Colonic mucosa (tissue), 4 donors: ENCODE measurements at regions not wholly inside any gene's neighbourhood (a gene's known extent, or its start where the extent isn't known, plus 50 kb on each side); places are given as distances from the start of the nearest gene placed in this dataset.

Experiments
- DNase-seq: peaks from one replicate; pipeline ENCODE4 v3.0.0-alpha.2; 2020
- H3K27ac ChIP-seq: fragments of 200-600 bp; one replicate; pipeline ENCODE4 v1.8.0; 2021
- H3K27me3 ChIP-seq: fragments of 200-600 bp; one replicate; pipeline ENCODE4 v1.8.0; 2021
- H3K36me3 ChIP-seq: fragments of 200-600 bp; one replicate; pipeline ENCODE4 v1.8.0; 2021
- H3K4me1 ChIP-seq: fragments of 200-600 bp; one replicate; pipeline ENCODE4 v1.8.0; 2021; ENCODE audit warnings: mild to moderate bottlenecking
- H3K4me3 ChIP-seq: fragments of 200-600 bp; one replicate; pipeline ENCODE4 v1.8.0; 2021
- H3K9ac ChIP-seq, 2 donors: one replicate each; pipeline ENCODE4 v1.7.0; 2013; ENCODE audit warnings: control low read depth in 2 of 2, low read depth in 2 of 2, low read length in 2 of 2
- H3K9me3 ChIP-seq: fragments of 200-600 bp; one replicate; pipeline ENCODE4 v1.8.0; 2021
- CTCF ChIP-seq: fragments of 200-600 bp; IDR thresholded peaks from one replicate; pipeline ENCODE4 v1.8.0; 2022; ENCODE audit warnings: antibody characterized with exemption, mild to moderate bottlenecking
- intact Hi-C: fragments of 100-400 bp; cut with DNase I; formaldehyde crosslinking; loops from one replicate; pipeline ENCODE4 v1.14.1; 2022
- donor health status: healthy.
- donor health status: DM: no; HTN: no; CAD: no.
- donor health status: DM: no; HTN: no; CAD: no.

GRCh38 chr7:12970626-12971025, 283.2 kb downstream of the ARL4A start:
- Histone ChIP-seq H3K9ac (no peak overlapping the region), H3K36me3 (no peaks in the 10 kb centered on the region), H3K4me1 (no peaks in the 10 kb centered on the region), H3K9me3 (no peaks in the 10 kb centered on the region), H3K27me3 (no peaks in the 10 kb centered on the region), H3K27ac (no peak overlapping the region), H3K4me3 (no peak overlapping the region)
- intact Hi-C loops = no loop called here
- DNase-seq = no peak
- no peak for TF ChIP-seq CTCF

GRCh38 chr7:12974451-12975166, 287.2 kb downstream of the ARL4A start:
- Histone ChIP-seq H3K4me1 (no peaks in the 10 kb centered on the region), H3K36me3 (no peaks in the 10 kb centered on the region), H3K4me3 (no peak overlapping the region), H3K9me3 (no peaks in the 10 kb centered on the region), H3K27ac (no peak overlapping the region), H3K27me3 (no peaks in the 10 kb centered on the region), H3K9ac (no peak overlapping the region)
- no peak for TF ChIP-seq CTCF
- intact Hi-C loops = no loop called here
- DNase-seq = no peak

DNA sequence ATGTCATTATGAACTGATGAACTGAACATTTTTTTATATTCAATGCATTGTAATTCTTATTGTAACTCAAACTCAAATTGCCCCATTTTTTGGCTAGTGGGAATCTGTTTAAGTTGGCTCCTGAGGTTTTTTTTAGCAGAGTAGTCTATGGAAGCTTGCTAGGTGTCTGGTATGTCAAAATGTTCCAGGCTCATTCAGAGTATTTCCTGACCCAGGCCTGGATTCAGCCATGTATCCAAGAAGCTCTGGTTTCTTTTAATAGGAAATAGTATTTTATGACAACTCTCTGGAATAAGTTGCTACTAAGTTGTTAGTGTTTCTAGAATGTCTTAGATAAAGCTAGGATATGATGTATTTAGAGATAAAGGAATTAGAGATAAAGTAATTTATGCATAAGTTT, 288.0 kb downstream of the ARL4A start:
- Histone ChIP-seq H3K27ac (no peak overlapping the region), H3K4me3 (no peak overlapping the region), H3K9ac (no peak overlapping the region), H3K4me1 (no peaks in the 10 kb centered on the region), H3K27me3 (no peaks in the 10 kb centered on the region), H3K9me3 (no peaks in the 10 kb centered on the region), H3K36me3 (no peaks in the 10 kb centered on the region)
- intact Hi-C loops = no loop called here
- TF ChIP-seq CTCF = no peak
- DNase-seq = no peak

DNA sequence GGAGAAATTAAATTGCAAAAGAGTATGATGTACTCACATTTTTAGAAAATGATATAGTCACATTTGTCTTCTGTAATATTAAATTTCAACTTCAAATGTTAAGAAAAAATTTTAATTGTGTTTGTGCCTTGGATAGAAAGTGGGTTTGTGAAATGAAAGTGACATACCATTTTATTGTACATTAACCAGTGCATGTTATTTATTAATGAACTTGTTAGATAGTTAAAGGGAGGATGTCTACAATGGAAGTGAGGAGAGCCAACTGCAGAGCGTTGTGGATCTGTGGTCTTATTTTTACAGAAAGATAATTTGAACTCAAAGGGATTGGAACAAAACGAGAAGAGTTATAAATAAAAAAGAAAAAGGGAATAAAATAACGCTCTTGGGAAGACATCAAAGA, 291.7 kb downstream of the ARL4A start:
- no peak for DNase-seq
- Histone ChIP-seq H3K36me3 (no peaks in the 10 kb centered on the region), H3K9ac (no peak overlapping the region), H3K27ac (no peak overlapping the region), H3K4me3 (no peak overlapping the region), H3K4me1 (no peaks in the 10 kb centered on the region), H3K9me3 (no peaks in the 10 kb centered on the region), H3K27me3 (no peaks in the 10 kb centered on the region)
- intact Hi-C loops = no loop called here
- no peak for TF ChIP-seq CTCF

GRCh38 chr7:12982178-12982577, 294.7 kb downstream of the ARL4A start:
- no peak overlapping the region for H3K4me3 ChIP-seq
- H3K27ac ChIP-seq = no peak overlapping the region
- intact Hi-C loops = no loop called here
- no peaks in the 10 kb centered on the region for H3K4me1 ChIP-seq
- TF ChIP-seq CTCF = no peak
- DNase-seq = no peak
- H3K9ac ChIP-seq = no peak overlapping the region
- no peaks in the 10 kb centered on the region for H3K9me3 ChIP-seq
- no peaks in the 10 kb centered on the region for H3K36me3 ChIP-seq
- H3K27me3 ChIP-seq = no peaks in the 10 kb centered on the region
